ENCODE measurements at regions not wholly inside any gene's neighbourhood (a gene's known extent, or its start where the extent isn't known, plus 50 kb on each side); places are given as distances from the start of the nearest gene placed in this dataset.

DNA sequence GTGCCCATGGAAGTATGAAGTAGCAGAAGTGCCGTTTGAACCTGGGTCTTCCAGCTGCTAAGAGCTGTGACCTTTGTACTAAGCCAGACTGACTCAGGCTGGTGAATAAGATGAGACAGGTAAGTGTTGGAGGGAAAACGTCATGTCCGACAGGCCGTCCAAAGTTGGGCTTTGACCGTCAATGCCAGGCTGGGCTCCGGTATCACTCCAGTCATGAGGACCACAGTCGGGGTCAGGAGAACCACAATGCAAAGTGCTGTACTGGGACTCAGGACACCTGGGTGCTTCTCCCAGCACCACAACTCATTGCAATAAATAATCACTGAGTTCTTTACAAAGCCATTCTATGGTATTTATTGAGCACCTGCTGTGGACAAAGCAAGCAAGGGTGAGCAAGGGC lies 268.6 kb downstream of the HAPSTR1 start:
- TF ChIP-seq POLR2A (IDR thresholded peaks at IDR 0.05; ENCODE audit: low read depth, low read length) (no peak), TAF1 (IDR thresholded peaks at IDR 0.05; ENCODE audit: borderline replicate concordance, low read depth, low read length) (no peak), POLR2AphosphoS5 (IDR thresholded peaks at IDR 0.05; ENCODE audit: low read depth, low read length) (no peak)

Data from GM12892 (cell line).